Subcutaneous abdominal adipose tissue (tissue), 5 donors: ENCODE measurements at regions not wholly inside any gene's neighbourhood (a gene's known extent, or its start where the extent isn't known, plus 50 kb on each side); places are given as distances from the start of the nearest gene placed in this dataset.

ENCODE experiments used
- H3K27ac ChIP-seq: one replicate; pipeline ENCODE4 v1.7.0; 2013; ENCODE audit warnings: low read depth, mild to moderate bottlenecking, inconsistent platforms, low read length, moderate library complexity
- H3K27me3 ChIP-seq, 5 donors: one replicate each; pipeline ENCODE4 v1.7.0; 2013; ENCODE audit warnings: low read length in 5 of 5, inconsistent platforms in 1 of 5; ENCODE audit not compliant: control insufficient read depth in 5 of 5, insufficient read depth in 4 of 5
- H3K36me3 ChIP-seq, 5 donors: one replicate each; pipeline ENCODE4 v1.7.0; 2013; ENCODE audit warnings: low read length in 5 of 5; ENCODE audit not compliant: control insufficient read depth in 5 of 5, insufficient read depth in 5 of 5
- H3K4me1 ChIP-seq, 5 donors: one replicate each; pipeline ENCODE4 v1.7.0; 2013; ENCODE audit warnings: low read length in 5 of 5, mild to moderate bottlenecking in 3 of 5, moderate library complexity in 1 of 5; ENCODE audit not compliant: control insufficient read depth in 5 of 5, insufficient read depth in 5 of 5
- H3K4me3 ChIP-seq, 5 donors: one replicate each; pipeline ENCODE4 v1.7.0; 2013; ENCODE audit warnings: low read length in 5 of 5, low read depth in 1 of 5
- H3K9ac ChIP-seq, 5 donors: one replicate each; pipeline ENCODE4 v1.7.0; 2013; ENCODE audit warnings: low read length in 5 of 5, mild to moderate bottlenecking in 4 of 5, moderate library complexity in 3 of 5
- H3K9me3 ChIP-seq, 5 donors: one replicate each; pipeline ENCODE4 v1.7.0; 2013; ENCODE audit warnings: low read length in 5 of 5; ENCODE audit not compliant: control insufficient read depth in 5 of 5
- donor health status: healthy.
- donor health status: healthy.
- donor health status: healthy.
- donor health status: healthy.
- donor health status: healthy.

DNA sequence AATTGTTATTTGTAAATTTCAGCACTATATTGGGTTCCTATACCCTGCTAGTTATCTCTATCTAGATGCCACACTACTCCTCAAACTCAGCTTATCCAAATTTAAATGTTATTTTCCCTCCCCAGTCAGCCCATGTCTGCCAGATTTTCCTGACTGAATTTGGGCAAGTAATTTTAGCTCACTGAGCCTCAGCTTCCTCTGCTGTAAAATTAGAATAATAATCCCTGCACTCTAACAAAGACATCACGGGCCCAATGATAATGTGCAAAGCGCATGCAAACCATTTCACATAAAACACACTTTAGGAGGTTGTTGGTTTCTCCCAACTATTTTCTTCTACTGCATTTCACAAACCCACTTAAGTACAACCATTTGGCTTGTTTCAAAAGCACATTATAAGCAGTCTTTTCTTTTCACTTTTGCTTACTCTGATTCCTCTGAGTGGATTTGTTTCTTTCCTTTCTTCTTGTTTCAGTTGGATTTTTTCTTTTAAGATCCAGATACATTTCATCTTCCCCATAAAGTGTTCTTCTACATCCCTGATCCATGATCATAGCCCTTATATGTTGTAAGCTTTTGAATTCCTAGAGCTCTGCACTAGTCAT lies 152.8 kb upstream of the DPT start:
- H3K9ac ChIP-seq = no peak overlapping the region
- H3K4me3 ChIP-seq = no peak overlapping the region
- H3K27me3 ChIP-seq = no peaks in the 10 kb centered on the region
- H3K4me1 ChIP-seq = peaks cover 5 to 13% (median 12%) of the 10 kb centered on the region in 5 donors
- no peaks in the 10 kb centered on the region for H3K9me3 ChIP-seq
- no peaks in the 10 kb centered on the region for H3K36me3 ChIP-seq
- H3K27ac ChIP-seq = no peak overlapping the region

DNA sequence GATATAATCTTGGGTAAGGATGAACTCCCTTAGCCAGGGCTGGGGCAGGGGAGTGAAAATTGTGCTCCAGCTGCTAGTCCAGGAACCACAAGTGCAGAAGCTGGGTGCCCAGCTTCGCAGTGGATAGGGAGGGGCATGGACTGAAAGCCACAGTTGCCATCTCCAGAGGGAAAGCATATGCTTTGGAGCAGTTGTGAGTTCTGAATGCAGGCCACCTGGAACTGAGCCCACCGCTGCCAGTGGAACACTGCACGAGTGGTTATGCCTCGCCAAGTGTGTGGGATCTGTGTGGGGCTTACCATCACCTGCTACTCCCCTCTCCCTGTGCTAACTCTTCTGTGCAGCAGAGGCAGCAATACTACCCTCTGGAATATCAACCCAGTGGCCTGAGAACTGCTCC lies 158.4 kb upstream of the DPT start:
- peaks cover 0 to 6% (median 5%) of the 10 kb centered on the region in 5 donors for H3K9me3 ChIP-seq
- no peaks in the 10 kb centered on the region for H3K4me1 ChIP-seq
- no peaks in the 10 kb centered on the region for H3K36me3 ChIP-seq
- H3K27me3 ChIP-seq = no peaks in the 10 kb centered on the region
- no peak overlapping the region for H3K9ac ChIP-seq
- no peak overlapping the region for H3K4me3 ChIP-seq
- no peak overlapping the region for H3K27ac ChIP-seq

DNA sequence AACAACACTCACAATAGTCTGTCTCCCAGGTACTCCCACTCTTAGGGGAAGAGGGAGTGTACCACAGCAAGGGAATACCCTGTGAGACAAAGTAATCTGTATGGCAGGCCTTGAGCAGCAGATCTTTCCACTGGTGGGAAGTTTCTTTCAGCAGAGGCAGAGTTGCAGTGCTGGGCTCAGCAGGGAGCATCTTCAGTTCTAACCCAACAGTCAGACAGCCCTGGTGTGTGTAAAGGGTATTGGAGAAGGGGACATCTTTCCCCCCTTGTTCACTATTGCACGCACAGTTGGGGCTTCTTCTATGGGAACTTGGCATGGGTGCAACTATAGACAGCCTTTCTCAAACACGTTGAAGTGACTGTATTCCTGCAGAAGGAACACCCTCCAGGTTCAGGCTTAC lies 159.4 kb upstream of the DPT start:
- H3K27me3 ChIP-seq = peaks cover 0 to 2% (median 0%) of the 10 kb centered on the region in 5 donors
- H3K9me3 ChIP-seq = peaks cover 0 to 6% (median 5%) of the 10 kb centered on the region in 5 donors
- no peak overlapping the region for H3K9ac ChIP-seq
- no peak overlapping the region for H3K27ac ChIP-seq
- no peak overlapping the region for H3K4me3 ChIP-seq
- H3K4me1 ChIP-seq = no peaks in the 10 kb centered on the region
- no peaks in the 10 kb centered on the region for H3K36me3 ChIP-seq

DNA sequence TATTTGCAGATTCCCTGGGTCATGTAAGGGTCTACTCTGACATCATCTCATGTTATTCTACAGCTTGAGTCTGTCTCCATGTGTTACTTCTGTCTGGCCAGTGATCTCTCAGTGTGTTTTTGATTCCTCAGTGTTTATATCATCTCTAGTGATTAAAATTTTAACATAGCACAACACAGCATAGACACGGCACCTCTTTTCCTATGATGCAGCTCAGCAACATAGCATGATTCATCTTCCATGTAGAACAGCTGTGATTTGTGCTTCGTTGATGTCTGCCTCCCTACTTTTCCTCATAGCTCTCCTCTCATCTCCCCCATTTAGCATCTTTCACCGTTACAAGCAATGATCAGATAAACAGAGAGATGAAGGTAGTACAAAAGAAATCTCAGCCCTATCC lies 163.9 kb upstream of the DPT start:
- Histone ChIP-seq H3K27ac (no peak overlapping the region), H3K4me3 (no peak overlapping the region), H3K27me3 (peaks cover 0 to 2% (median 0%) of the 10 kb centered on the region in 5 donors), H3K4me1 (no peaks in the 10 kb centered on the region), H3K36me3 (no peaks in the 10 kb centered on the region), H3K9ac (no peak overlapping the region), H3K9me3 (peaks cover 0 to 6% (median 5%) of the 10 kb centered on the region in 5 donors)

DNA sequence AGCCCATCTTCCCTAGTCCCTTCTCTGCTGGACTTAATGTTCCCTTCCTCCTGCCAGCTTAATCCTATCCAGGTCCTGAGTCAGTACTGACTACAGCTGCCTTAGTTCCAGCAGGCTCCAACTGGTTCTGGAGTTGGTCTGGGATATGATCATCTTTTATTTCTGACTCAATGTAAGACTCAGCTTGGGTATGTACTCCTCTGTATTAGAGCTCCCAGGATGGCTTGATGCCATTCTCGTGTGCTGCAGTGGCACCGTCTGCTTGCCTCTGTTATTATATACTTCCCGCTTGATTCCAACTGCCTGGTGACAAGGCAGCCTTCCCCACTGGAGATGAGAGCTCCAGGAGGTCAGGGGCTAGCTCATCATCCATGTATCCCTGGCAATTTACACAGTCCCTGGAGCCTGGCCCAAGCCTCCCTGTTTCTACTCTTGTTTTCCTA lies 164.4 kb upstream of the DPT start:
- Histone ChIP-seq H3K4me3 (no peak overlapping the region), H3K9ac (no peak overlapping the region), H3K36me3 (no peaks in the 10 kb centered on the region), H3K27me3 (peaks cover 0 to 2% (median 0%) of the 10 kb centered on the region in 5 donors), H3K9me3 (peaks cover 0 to 3% (median 3%) of the 10 kb centered on the region in 5 donors), H3K4me1 (no peaks in the 10 kb centered on the region), H3K27ac (no peak overlapping the region)

DNA sequence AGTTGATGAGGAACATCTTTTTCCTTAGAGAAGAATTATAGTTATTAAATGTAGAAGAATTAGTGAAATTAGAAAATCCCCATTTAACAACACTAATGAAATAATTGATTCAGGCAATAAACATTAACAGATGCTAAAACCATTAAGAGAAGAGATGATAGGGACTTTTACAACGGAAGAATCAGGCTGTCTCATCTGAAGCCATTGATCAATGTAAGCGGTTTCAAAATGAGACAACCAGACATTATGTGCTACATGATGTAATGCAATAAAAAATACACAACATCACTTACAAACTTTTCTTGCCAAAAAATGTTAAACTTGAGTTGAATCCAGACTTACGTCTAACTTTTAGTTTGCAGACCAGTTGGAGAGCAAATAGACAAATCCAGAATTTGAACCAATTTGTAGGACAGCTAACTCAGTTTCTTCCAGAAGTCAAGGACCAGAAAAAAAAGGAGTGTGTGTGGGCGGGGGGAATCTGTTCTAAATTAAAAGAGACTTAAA lies 165.4 kb upstream of the DPT start:
- Histone ChIP-seq H3K36me3 (no peaks in the 10 kb centered on the region), H3K27me3 (peaks cover 0 to 2% (median 0%) of the 10 kb centered on the region in 5 donors), H3K9ac (no peak overlapping the region), H3K27ac (no peak overlapping the region), H3K4me3 (no peak overlapping the region), H3K9me3 (no peaks in the 10 kb centered on the region), H3K4me1 (no peaks in the 10 kb centered on the region)

DNA sequence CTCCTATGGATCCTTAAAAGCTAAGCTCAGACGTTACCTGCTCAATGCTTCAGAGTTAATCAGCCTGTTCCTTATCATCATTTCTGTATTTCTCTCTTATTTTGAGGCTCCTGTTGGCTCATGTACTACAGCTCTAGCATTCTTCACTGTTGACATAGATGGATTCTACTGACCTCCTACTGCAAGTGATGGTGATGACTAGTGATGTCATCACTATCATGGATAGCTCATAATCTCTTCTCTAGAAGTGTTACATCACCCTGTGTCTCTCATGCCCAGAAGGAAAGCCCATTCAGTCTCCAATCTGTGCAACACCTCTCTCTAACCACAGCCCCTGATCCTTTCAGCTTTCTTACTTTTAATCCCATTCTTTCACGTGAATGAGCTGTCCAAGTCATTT lies 168.2 kb upstream of the DPT start:
- Histone ChIP-seq H3K4me1 (no peaks in the 10 kb centered on the region), H3K4me3 (no peak overlapping the region), H3K27me3 (peaks cover 0 to 2% (median 0%) of the 10 kb centered on the region in 5 donors), H3K9me3 (no peaks in the 10 kb centered on the region), H3K9ac (no peak overlapping the region), H3K27ac (no peak overlapping the region), H3K36me3 (no peaks in the 10 kb centered on the region)

DNA sequence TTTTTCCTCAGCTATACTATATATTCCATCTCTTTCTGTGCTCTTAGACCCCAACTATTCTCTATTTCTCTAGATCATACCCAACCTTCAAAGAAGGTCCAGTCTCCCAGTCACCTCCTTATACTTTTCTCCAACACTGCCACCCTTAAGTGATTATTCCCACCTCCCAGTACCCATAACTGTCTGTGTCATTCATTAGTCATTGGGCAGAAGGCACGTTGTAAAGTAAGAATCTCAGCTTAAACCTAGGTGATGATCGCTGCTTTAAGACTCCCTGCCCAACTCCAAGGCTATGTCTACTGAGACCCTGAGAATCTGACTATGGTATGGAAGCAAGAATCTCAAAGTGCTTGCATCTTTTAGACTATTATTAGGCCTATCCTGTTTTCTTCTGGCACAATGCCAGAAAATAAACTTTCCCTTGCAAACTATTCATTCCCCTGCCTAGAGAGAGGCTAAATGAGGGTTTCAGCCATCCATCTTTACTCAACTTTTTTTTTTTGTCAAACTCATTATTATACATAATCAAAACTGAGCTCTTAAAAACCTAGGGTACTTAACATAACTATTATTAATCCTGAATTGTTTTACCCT lies 174.3 kb upstream of the DPT start:
- Histone ChIP-seq H3K36me3 (no peaks in the 10 kb centered on the region), H3K9ac (no peak overlapping the region), H3K9me3 (no peaks in the 10 kb centered on the region), H3K4me1 (peaks cover 0 to 13% (median 8%) of the 10 kb centered on the region in 5 donors), H3K4me3 (no peak overlapping the region), H3K27me3 (no peaks in the 10 kb centered on the region), H3K27ac (no peak overlapping the region)

DNA sequence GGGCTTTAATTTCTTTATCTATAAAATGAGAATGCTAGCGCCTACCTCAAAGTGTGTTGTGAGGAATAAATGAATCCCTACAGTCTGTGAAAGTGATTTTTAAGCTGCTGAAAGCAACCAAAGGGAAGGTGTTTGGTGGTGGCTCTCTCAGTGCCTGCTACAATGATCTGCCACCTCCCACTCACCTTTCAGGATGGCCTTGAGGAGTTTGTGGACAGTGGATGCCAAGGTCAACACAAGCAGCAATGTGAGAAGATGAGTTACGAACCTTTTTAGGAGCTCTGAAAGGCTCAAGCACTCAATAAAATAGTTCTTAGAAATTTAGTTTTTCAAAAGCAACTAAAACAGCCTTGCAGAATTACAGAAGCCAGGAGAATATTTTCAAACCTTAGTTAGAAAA lies 176.6 kb upstream of the DPT start:
- no peaks in the 10 kb centered on the region for H3K36me3 ChIP-seq
- H3K9me3 ChIP-seq = no peaks in the 10 kb centered on the region
- no peaks in the 10 kb centered on the region for H3K27me3 ChIP-seq
- H3K4me1 ChIP-seq = peaks cover 0 to 16% (median 10%) of the 10 kb centered on the region in 5 donors
- no peak overlapping the region for H3K9ac ChIP-seq
- H3K27ac ChIP-seq = no peak overlapping the region
- no peak overlapping the region for H3K4me3 ChIP-seq

DNA sequence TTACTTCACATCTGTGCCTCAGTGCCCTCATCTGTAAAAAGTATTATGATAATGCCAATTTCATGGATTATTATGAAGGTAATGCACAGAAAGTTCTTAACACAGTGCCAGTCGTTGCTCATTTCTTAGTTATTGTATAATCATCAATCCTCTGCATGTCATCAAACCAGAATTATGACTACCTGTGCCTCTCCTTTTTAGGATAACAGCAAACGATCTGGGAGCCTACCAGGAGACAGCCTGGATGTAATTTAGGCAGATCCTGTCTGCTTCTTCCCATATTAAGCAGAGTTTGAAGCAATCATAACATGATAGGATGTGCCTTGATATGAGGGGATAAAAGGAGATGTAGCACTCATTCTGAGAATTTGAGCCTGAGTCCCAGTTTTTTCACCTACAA lies 177.4 kb upstream of the DPT start:
- Histone ChIP-seq H3K36me3 (no peaks in the 10 kb centered on the region), H3K27me3 (no peaks in the 10 kb centered on the region), H3K27ac (no peak overlapping the region), H3K4me3 (no peak overlapping the region), H3K4me1 (peaks cover 0 to 16% (median 10%) of the 10 kb centered on the region in 5 donors), H3K9me3 (no peaks in the 10 kb centered on the region), H3K9ac (no peak overlapping the region)
